Astrocyte (in vitro differentiated cells and primary cell): ENCODE measurements at regions not wholly inside any gene's neighbourhood (a gene's known extent, or its start where the extent isn't known, plus 50 kb on each side); places are given as distances from the start of the nearest gene placed in this dataset.
"Not testable (repeated sequence)": the region's sequence is repeated elsewhere in the genome, so short reads cannot be mapped to it uniquely, and the experiment has no call there.

Experiments used
- DNase-seq: peaks from one replicate; pipeline ENCODE4 v3.0.0-alpha.2; 2010; ENCODE audit warnings: low read depth
- FAIRE-seq: peaks from 2 replicates; lab custom pipeline; 2011; peaks lifted over from hg19 to GRCh38; lab: Jason Lieb, UNC
- H2AFZ ChIP-seq: 2 replicates; pipeline ENCODE4 v1.6.0; 2012; ENCODE audit warnings: low read depth, low read length, inconsistent platforms
- H3K27ac ChIP-seq: 2 replicates; pipeline ENCODE4 v1.5.1; 2011; ENCODE audit warnings: low read depth, low read length, inconsistent platforms
- H3K27me3 ChIP-seq: 2 replicates; pipeline ENCODE4 v1.6.0; 2011; ENCODE audit warnings: low read length, inconsistent platforms; ENCODE audit not compliant: insufficient read depth
- H3K36me3 ChIP-seq: 2 replicates; pipeline ENCODE4 v1.5.1; 2011; ENCODE audit warnings: low read length, inconsistent platforms; ENCODE audit not compliant: insufficient read depth
- H3K4me1 ChIP-seq: 2 replicates; pipeline ENCODE4 v1.5.1; 2011; ENCODE audit warnings: low read length, inconsistent platforms; ENCODE audit not compliant: insufficient read depth
- H3K4me2 ChIP-seq: 2 replicates; pipeline ENCODE4 v1.6.0; 2012; ENCODE audit warnings: low read length, inconsistent platforms
- H3K4me3 ChIP-seq: 2 replicates; pipeline ENCODE4 v1.5.1; 2011; ENCODE audit warnings: low read depth, mild to moderate bottlenecking, low read length, inconsistent platforms; ENCODE audit not compliant: insufficient read depth
- H3K79me2 ChIP-seq: 2 replicates; pipeline ENCODE4 v1.6.0; 2012; ENCODE audit warnings: mild to moderate bottlenecking, low read length, inconsistent platforms; ENCODE audit not compliant: insufficient read depth
- H3K9ac ChIP-seq: 2 replicates; pipeline ENCODE4 v1.6.0; 2012; ENCODE audit warnings: mild to moderate bottlenecking, low read length, inconsistent platforms
- H3K9me3 ChIP-seq: 2 replicates; pipeline ENCODE4 v1.5.1; 2012; ENCODE audit warnings: low read depth, mild to moderate bottlenecking, low read length, inconsistent platforms; ENCODE audit not compliant: insufficient read depth
- H4K20me1 ChIP-seq: 2 replicates; pipeline ENCODE4 v1.6.0; 2012; ENCODE audit warnings: low read length, inconsistent platforms; ENCODE audit not compliant: insufficient read depth
- H3K27ac Mint-ChIP-seq: one replicate; pipeline ENCODE4 v1.8.0; 2021; ENCODE audit warnings: mild to moderate bottlenecking, mixed read lengths; ENCODE audit not compliant: unreplicated experiment
- H3K27me3 Mint-ChIP-seq: one replicate; pipeline ENCODE4 v1.8.0; 2021; ENCODE audit warnings: low read depth, mixed read lengths; ENCODE audit not compliant: unreplicated experiment
- H3K36me3 Mint-ChIP-seq: one replicate; pipeline ENCODE4 v1.8.0; 2021; ENCODE audit warnings: low read depth, mixed read lengths; ENCODE audit not compliant: unreplicated experiment
- H3K4me1 Mint-ChIP-seq: one replicate; pipeline ENCODE4 v1.8.0; 2021; ENCODE audit warnings: low read depth, mixed read lengths; ENCODE audit not compliant: unreplicated experiment
- H3K4me3 Mint-ChIP-seq: one replicate; pipeline ENCODE4 v1.8.0; 2021; ENCODE audit warnings: mild to moderate bottlenecking, moderate library complexity, mixed read lengths; ENCODE audit not compliant: unreplicated experiment
- H3K9me3 Mint-ChIP-seq: one replicate; pipeline ENCODE4 v1.8.0; 2021; ENCODE audit warnings: mild to moderate bottlenecking, mixed read lengths; ENCODE audit not compliant: unreplicated experiment
- EZH2 ChIP-seq: IDR thresholded peaks from 2 replicates; pipeline ENCODE4 v1.6.1; 2012; ENCODE audit warnings: mild to moderate bottlenecking, low read length, inconsistent platforms; ENCODE audit not compliant: insufficient read depth
- TF ChIP-seq, protein P1 (sequence below): IDR thresholded peaks from 2 replicates; pipeline ENCODE4 v1.5.1; 2011; ENCODE audit warnings: low read depth, mild to moderate bottlenecking, inconsistent platforms, low read length, moderate library complexity; ENCODE audit not compliant: insufficient read depth

DNA sequence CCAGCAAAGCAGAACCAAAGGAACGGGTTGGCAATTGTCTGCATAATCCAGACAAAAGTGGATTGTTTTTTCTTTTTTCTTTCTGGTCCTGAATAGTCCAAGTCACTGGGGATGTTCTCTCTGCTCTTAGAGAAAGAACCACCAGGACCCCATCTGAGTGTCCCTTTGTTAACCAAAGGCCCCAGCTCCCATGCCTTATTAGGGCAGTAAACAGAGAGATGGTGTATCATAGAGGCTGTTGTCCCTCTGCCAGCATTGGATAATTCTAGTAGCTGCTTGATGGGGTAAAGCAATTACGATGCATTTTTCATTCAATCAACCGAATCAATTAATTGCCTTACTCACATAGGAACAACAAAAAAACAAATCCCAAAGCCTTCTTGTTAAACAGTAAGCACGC, 213.0 kb downstream of the BUB3 start:
- Histone ChIP-seq H4K20me1 (no peaks in the 10 kb centered on the region), H3K4me1 (no peaks in the 10 kb centered on the region), H3K9ac (no peak overlapping the region), H3K79me2 (no peaks in the 10 kb centered on the region), H3K36me3 (no peaks in the 10 kb centered on the region), H3K9me3 (peaks cover 4% of the 10 kb centered on the region), H3K4me3 (no peak overlapping the region), H3K27ac (no peak overlapping the region), H2AFZ (no peak overlapping the region), H3K27me3 (no peaks in the 10 kb centered on the region), H3K4me2 (no peak overlapping the region)
- no peak for FAIRE-seq
- no peak for DNase-seq
- Mint-ChIP-seq H3K4me3 (no peak overlapping the region), H3K27me3 (no peaks in the 10 kb centered on the region), H3K9me3 (peaks cover 16% of the 10 kb centered on the region), H3K4me1 (no peaks in the 10 kb centered on the region), H3K27ac (no peak overlapping the region), H3K36me3 (peaks cover 3% of the 10 kb centered on the region)
- no peak for TF ChIP-seq EZH2
- TF ChIP-seq, protein P1, sequence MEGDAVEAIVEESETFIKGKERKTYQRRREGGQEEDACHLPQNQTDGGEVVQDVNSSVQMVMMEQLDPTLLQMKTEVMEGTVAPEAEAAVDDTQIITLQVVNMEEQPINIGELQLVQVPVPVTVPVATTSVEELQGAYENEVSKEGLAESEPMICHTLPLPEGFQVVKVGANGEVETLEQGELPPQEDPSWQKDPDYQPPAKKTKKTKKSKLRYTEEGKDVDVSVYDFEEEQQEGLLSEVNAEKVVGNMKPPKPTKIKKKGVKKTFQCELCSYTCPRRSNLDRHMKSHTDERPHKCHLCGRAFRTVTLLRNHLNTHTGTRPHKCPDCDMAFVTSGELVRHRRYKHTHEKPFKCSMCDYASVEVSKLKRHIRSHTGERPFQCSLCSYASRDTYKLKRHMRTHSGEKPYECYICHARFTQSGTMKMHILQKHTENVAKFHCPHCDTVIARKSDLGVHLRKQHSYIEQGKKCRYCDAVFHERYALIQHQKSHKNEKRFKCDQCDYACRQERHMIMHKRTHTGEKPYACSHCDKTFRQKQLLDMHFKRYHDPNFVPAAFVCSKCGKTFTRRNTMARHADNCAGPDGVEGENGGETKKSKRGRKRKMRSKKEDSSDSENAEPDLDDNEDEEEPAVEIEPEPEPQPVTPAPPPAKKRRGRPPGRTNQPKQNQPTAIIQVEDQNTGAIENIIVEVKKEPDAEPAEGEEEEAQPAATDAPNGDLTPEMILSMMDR = no peak

DNA sequence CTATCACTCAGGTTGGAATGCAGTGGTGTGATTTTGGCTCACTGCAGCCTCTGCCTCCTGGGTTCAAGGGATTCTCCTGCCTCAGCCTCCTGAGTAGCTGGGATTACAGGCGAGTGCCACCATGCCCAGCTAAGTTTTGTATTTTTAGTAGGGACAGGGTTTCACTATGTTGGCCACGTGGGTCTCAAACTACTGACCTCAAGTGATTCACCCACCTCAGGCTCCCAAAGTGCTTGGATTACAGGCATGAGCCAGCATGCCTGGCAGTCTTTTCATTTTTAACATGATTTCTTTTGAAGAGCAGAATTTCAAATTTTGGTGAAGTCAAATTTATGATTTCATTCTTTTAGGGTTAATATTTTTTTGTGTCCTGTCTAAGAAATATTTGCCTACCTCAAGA, 217.4 kb downstream of the BUB3 start:
- not testable (repeated sequence) for H3K9ac ChIP-seq, H3K4me1 Mint-ChIP-seq, H3K4me2 ChIP-seq, DNase-seq, H3K27me3 ChIP-seq, H3K4me1 ChIP-seq, H3K27ac ChIP-seq, H3K27ac Mint-ChIP-seq, H2AFZ ChIP-seq, FAIRE-seq, H3K4me3 Mint-ChIP-seq, H3K4me3 ChIP-seq, H4K20me1 ChIP-seq, H3K36me3 ChIP-seq, H3K36me3 Mint-ChIP-seq, H3K9me3 ChIP-seq, H3K27me3 Mint-ChIP-seq, H3K79me2 ChIP-seq
- H3K9me3 Mint-ChIP-seq = peaks cover 18% of the 10 kb centered on the region

DNA sequence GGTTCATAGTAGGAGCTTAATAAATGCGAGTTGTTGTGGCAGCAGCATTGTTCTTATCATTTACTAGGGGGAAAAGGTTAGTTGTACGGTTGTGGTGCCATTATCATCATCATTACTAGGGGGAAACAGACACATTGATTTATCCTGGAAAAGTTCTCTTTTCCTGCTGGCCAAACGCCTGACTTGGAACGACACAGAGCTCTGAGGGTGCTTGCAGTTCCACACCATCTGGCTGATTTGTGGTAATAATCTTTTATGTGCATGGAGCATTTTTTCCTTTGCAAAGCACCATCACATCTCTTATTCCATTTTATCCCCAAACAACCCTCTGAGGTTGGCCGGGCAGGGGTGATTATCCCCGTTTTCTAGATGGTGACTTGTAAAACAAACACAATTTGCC, 219.4 kb downstream of the BUB3 start:
- H3K9me3 Mint-ChIP-seq = peaks cover 17% of the 10 kb centered on the region
- DNase-seq = no peak

More for the DNA sequence above, 219.4 kb downstream of the BUB3 start:
- H3K36me3 ChIP-seq = no peaks in the 10 kb centered on the region
- H3K27me3 ChIP-seq = no peaks in the 10 kb centered on the region
- no peaks in the 10 kb centered on the region for H4K20me1 ChIP-seq
- H3K27ac Mint-ChIP-seq = no peak overlapping the region
- H3K79me2 ChIP-seq = no peaks in the 10 kb centered on the region
- H3K4me3 Mint-ChIP-seq = no peak overlapping the region
- no peak for FAIRE-seq
- no peak overlapping the region for H3K4me2 ChIP-seq
- no peak overlapping the region for H3K27ac ChIP-seq
- no peaks in the 10 kb centered on the region for H3K36me3 Mint-ChIP-seq
- peaks cover 8% of the 10 kb centered on the region for H3K27me3 Mint-ChIP-seq
- no peak overlapping the region for H2AFZ ChIP-seq
- H3K9ac ChIP-seq = no peak overlapping the region
- H3K9me3 ChIP-seq = peaks cover 4% of the 10 kb centered on the region
- H3K4me3 ChIP-seq = no peak overlapping the region
- TF ChIP-seq, protein P1 = no peak
- TF ChIP-seq EZH2 = no peak
- no peaks in the 10 kb centered on the region for H3K4me1 ChIP-seq
- H3K4me1 Mint-ChIP-seq = no peaks in the 10 kb centered on the region
